Activated B cell treated with CpG ODN at 0.5 μM for 24 hours (primary cell): ENCODE measurements at regions not wholly inside any gene's neighbourhood (a gene's known extent, or its start where the extent isn't known, plus 50 kb on each side); places are given as distances from the start of the nearest gene placed in this dataset.

Source experiments
- ATAC-seq: fragments of 200-7000 bp; cut with Tn5 transposase; one replicate; pipeline ENCODE4 v1.10.0; 2021; ENCODE audit warnings: low read depth, mild to moderate bottlenecking, moderate library complexity
- CTCF ChIA-PET: fragments of 350-600 bp; sonication (Branson Sonifier 250); formaldehyde crosslinking; loops from one replicate; lab custom pipeline; 2021; ENCODE audit warnings: antibody characterized with exemption; lab: Charles Lee
- POLR2A ChIA-PET: fragments of 350-600 bp; sonication (Branson Sonifier 250); formaldehyde crosslinking; loops from one replicate; lab custom pipeline; 2021; ENCODE audit warnings: antibody characterized with exemption; lab: Charles Lee
- DNase-seq: peaks from one replicate; pipeline ENCODE4 v3.0.0; 2022
- H3K27ac Mint-ChIP-seq: one replicate; pipeline ENCODE4 v1.8.0; 2020; ENCODE audit warnings: mixed read lengths
- H3K27me3 Mint-ChIP-seq: one replicate; pipeline ENCODE4 v1.8.0; 2021; ENCODE audit warnings: mixed read lengths
- H3K36me3 Mint-ChIP-seq: one replicate; pipeline ENCODE4 v1.8.0; 2021; ENCODE audit warnings: low read depth, mixed read lengths
- H3K4me1 Mint-ChIP-seq: one replicate; pipeline ENCODE4 v1.8.0; 2021; ENCODE audit warnings: mixed read lengths
- H3K4me3 Mint-ChIP-seq: one replicate; pipeline ENCODE4 v1.8.0; 2020; ENCODE audit warnings: mild to moderate bottlenecking, mixed read lengths
- H3K9me3 Mint-ChIP-seq: one replicate; pipeline ENCODE4 v1.8.0; 2020; ENCODE audit warnings: mixed read lengths
- intact Hi-C: fragments of 100-400 bp; cut with micrococcal nuclease; formaldehyde crosslinking; loops from one replicate; pipeline ENCODE4 v1.15.1; 2024
- TF ChIP-seq, protein P1 (sequence below): fragments of 200-600 bp; IDR thresholded peaks from one replicate; pipeline ENCODE4 v1.8.0; 2022; ENCODE audit warnings: antibody characterized with exemption, mild to moderate bottlenecking

DNA sequence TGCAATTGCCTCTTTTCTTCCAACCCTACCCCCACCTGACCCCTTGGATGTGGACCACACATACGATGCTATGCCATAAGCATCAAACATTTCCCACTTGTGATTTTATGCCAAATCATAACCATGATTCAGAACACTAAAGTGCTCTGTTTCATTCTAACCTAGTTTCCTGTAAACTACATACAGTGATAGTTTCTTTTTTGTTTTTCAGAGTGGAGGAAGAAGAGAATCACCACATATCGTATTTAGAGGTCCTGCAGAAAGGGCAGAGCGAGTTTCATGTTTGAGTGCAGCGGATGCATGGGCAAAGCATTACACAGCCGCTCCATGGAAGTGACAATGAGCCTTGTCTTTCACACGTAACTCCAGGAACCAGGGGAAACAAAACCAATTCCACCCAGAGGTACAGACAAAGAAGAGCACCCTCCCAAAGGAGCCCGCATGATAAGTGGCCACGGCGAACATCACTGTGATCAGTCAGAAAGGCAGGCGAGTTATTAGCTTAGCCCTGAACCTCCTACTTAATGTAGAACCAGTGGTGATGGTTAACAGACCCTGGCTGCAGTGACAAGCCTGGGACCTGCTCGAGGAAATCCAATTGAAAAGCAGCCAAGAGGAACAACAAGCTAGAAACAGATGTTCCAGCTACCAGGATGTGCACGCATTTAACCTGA lies 64.0 kb upstream of the ZNF281 start:
- Mint-ChIP-seq H3K4me3 (peak overlapping the region; percentile 25), H3K27ac (no peak overlapping the region), H3K9me3 (no peaks in the 10 kb centered on the region), H3K27me3 (peaks cover 12% of the 10 kb centered on the region), H3K4me1 (peaks cover 12% of the 10 kb centered on the region), H3K36me3 (no peaks in the 10 kb centered on the region)
- ATAC-seq (no peak), DNase-seq (no peak)
- ChIA-PET POLR2A (no interaction called here), CTCF (no interaction called here)
- TF ChIP-seq, protein P1, sequence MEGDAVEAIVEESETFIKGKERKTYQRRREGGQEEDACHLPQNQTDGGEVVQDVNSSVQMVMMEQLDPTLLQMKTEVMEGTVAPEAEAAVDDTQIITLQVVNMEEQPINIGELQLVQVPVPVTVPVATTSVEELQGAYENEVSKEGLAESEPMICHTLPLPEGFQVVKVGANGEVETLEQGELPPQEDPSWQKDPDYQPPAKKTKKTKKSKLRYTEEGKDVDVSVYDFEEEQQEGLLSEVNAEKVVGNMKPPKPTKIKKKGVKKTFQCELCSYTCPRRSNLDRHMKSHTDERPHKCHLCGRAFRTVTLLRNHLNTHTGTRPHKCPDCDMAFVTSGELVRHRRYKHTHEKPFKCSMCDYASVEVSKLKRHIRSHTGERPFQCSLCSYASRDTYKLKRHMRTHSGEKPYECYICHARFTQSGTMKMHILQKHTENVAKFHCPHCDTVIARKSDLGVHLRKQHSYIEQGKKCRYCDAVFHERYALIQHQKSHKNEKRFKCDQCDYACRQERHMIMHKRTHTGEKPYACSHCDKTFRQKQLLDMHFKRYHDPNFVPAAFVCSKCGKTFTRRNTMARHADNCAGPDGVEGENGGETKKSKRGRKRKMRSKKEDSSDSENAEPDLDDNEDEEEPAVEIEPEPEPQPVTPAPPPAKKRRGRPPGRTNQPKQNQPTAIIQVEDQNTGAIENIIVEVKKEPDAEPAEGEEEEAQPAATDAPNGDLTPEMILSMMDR = no peak
- intact Hi-C loops = no loop called here

DNA sequence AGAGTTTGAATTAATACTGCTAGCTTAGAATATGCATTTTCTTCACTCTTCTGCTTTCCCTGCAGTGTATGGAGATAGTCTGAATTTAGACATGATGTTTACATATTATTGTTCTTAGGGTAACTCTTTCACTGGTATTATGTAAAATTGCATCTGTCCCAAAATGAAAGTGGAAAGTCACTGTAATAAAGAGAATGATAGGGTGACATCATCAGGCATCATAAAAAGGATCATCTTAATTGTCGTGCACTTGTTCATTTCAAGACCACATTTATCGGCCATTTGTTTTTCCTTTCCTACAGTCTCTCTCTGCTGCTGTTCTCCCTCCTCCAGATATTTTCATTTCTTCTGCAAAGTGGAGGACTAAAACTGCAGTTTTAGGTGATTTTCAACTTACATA lies 61.9 kb upstream of the ZNF281 start:
- intact Hi-C loops = no loop called here
- no peak overlapping the region for H3K27ac Mint-ChIP-seq
- POLR2A ChIA-PET = no interaction called here
- no peak for ATAC-seq
- CTCF ChIA-PET = interaction anchor here (0.7 kb wide), 1 partner anchor 1258 kb away, joined by 4 read pairs; no protein-coding TSS in a partner anchor
- H3K27me3 Mint-ChIP-seq = peaks cover 5% of the 10 kb centered on the region
- H3K36me3 Mint-ChIP-seq = no peaks in the 10 kb centered on the region
- peaks cover 12% of the 10 kb centered on the region for H3K4me1 Mint-ChIP-seq
- H3K4me3 Mint-ChIP-seq = no peak overlapping the region
- no peak for DNase-seq
- H3K9me3 Mint-ChIP-seq = no peaks in the 10 kb centered on the region
- TF ChIP-seq, protein P1 = no peak

DNA sequence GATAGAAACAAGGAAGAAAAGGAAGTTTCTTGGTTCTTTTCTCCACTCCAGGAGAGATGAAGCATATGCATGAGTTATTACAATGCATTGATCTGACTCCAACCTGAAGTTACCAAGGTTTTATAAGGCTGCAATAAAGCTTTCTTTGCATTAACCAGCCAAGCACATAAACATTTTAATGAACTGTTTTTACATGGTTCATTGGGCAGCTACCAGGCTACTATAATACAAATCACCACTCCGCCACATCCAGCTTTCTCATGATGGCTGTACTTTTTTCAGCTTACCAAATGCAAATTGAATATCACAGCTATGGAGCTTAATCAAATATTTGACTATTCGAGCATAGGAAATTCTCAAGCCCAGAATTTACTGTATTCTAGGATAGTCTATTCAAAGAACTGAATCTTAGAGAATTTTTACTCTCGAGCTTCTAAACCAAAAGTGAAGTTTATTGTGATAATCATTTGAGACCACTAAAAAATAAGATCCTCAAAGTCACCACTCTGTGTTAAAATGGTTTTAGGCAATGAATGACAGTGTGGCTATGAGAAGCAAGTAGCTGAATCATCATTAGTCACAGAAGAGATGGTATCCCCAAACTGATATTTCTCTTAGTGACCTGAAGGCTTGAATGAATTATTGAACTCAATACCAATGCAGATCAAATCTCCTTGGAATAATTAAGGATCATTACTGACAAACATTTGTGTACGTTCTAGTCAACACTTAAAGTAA lies 58.6 kb upstream of the ZNF281 start:
- ATAC-seq (no peak), DNase-seq (no peak)
- no peaks in the 10 kb centered on the region for H3K27me3 Mint-ChIP-seq
- ChIA-PET POLR2A (interaction anchor here (0.6 kb wide), 1 partner anchor 565 kb away, joined by 4 read pairs; no protein-coding TSS in a partner anchor), CTCF (interaction anchor here (0.8 kb wide), 1 partner anchor 784 kb away, joined by 3 read pairs; no protein-coding TSS in a partner anchor)
- peaks cover 3% of the 10 kb centered on the region for H3K4me1 Mint-ChIP-seq
- TF ChIP-seq, protein P1 = no peak
- no peaks in the 10 kb centered on the region for H3K9me3 Mint-ChIP-seq
- intact Hi-C loops = loop anchor here (2.0 kb wide), 1 partner anchor 14 kb away; no protein-coding TSS in a partner anchor
- no peaks in the 10 kb centered on the region for H3K36me3 Mint-ChIP-seq
- no peak overlapping the region for H3K27ac Mint-ChIP-seq
- no peak overlapping the region for H3K4me3 Mint-ChIP-seq

DNA sequence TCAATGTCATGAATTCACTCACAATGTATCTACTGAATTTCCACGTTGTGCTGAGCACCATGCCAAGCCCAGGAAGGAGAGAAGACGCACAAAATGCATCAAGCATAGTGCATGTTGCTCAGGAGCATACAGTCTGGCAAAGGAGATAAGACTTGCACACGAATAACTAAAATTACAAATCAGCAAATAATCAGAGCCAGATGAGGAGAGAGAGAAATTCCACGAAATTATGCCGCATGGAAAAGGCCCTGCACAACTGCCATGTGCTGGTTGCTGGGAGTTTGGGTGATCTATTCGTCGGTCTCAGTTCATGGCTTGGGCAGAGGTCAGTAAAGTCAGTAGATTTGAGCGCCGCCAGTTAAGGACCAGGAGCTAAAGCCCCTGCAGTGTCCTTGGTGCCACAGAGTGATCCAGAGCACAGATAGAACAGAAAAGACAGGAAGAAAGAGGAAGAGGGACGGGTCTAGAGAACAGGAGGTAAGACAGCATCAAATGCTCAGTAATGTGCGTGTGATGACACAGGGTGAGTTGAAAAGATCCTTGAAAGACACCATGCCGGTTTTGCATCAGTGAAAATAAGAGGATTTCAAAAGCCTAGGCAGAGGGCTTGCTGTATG lies 55.1 kb upstream of the ZNF281 start:
- Mint-ChIP-seq H3K36me3 (no peaks in the 10 kb centered on the region), H3K27ac (no peak overlapping the region), H3K4me1 (no peaks in the 10 kb centered on the region), H3K9me3 (no peaks in the 10 kb centered on the region), H3K4me3 (no peak overlapping the region), H3K27me3 (no peaks in the 10 kb centered on the region)
- ChIA-PET CTCF (no interaction called here), POLR2A (interaction anchor here (0.6 kb wide), 1 partner anchor 23 kb away, joined by 3 read pairs; no protein-coding TSS in a partner anchor)
- TF ChIP-seq, protein P1 = no peak
- no peak for DNase-seq
- intact Hi-C loops = no loop called here
- no peak for ATAC-seq
